Erythroblast (primary cell): ENCODE measurements at regions not wholly inside any gene's neighbourhood (a gene's known extent, or its start where the extent isn't known, plus 50 kb on each side); places are given as distances from the start of the nearest gene placed in this dataset.

Experiments
- GATA1 ChIP-seq: IDR thresholded peaks from 2 replicates; pipeline ENCODE4 v1.6.1; 2011; ENCODE audit warnings: low read depth, mild to moderate bottlenecking, control low read depth, low read length, moderate library complexity
- POLR2A ChIP-seq: IDR thresholded peaks from 2 replicates; pipeline ENCODE4 v1.6.1; 2011; ENCODE audit warnings: mild to moderate bottlenecking, low read length

GRCh38 chr15:95448531-95449229 lies 881.8 kb upstream of the NR2F2 start:
- TF ChIP-seq POLR2A (no peak), GATA1 (no peak)
